ENCODE measurements at regions not wholly inside any gene's neighbourhood (a gene's known extent, or its start where the extent isn't known, plus 50 kb on each side); places are given as distances from the start of the nearest gene placed in this dataset.

DNA sequence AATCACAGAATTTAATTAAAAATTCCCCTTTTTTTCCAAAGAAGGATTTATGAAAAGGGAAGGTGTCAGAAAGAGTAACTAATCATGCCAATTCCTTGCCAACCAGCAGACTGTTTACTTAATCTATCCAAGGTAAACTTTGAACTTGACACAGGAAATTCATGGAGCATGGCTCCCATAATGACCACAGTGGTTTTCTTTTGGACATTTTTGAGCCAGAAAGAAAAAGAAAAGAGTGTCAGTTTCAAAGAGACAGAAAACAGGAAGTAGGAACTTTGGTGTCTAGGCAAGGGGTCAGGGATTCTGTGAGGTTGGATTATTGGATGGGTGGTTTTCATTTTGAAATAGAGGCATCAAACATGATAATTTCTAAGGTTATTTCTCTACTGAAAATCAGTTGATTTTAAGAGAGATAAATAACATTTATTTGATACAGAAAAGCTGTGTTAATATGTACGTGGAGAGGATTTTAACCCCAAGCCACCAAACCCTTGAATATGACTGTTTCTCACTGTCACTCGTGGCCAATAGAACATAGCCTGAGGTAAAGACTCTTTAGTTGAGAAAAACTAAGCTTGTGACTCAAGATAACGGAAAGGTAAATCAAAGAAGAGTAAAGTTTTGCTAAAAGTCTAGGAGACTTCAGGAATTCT is 196.1 kb downstream of the TTC6 start:
- TF ChIP-seq CTCF (conservative IDR thresholded peaks at IDR 0.05; ENCODE audit: control insufficient read depth, insufficient read depth, low read depth, low read length), result no peak
- H3K4me3 ChIP-seq (ENCODE audit: control insufficient read depth, low read depth, low read length), result no peak overlapping the region
- DNase-seq (ENCODE audit: low read depth), result no peak

DNA sequence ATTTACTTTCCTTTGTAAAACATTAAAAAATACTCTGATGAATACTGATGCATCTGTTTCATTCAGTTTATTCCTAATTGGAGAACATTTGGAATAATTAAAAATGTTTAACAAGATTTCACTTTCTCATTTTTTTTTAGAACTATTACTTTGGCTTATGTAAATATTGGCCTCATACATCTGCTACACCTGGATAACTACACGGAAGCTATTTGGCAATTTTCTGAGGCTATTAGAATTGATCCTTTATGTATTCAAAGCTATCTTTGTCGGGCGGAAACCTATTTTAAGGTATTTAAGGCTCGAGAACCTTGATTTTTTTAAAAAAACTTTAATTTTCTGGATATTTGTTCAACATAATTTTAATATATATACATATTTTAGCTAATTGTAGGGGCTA is 196.7 kb downstream of the TTC6 start:
- TF ChIP-seq CTCF (conservative IDR thresholded peaks at IDR 0.05; ENCODE audit: control insufficient read depth, insufficient read depth, low read depth, low read length), result no peak
- no peak for DNase-seq (ENCODE audit: low read depth)
- H3K4me3 ChIP-seq (ENCODE audit: control insufficient read depth, low read depth, low read length), result no peak overlapping the region

DNA sequence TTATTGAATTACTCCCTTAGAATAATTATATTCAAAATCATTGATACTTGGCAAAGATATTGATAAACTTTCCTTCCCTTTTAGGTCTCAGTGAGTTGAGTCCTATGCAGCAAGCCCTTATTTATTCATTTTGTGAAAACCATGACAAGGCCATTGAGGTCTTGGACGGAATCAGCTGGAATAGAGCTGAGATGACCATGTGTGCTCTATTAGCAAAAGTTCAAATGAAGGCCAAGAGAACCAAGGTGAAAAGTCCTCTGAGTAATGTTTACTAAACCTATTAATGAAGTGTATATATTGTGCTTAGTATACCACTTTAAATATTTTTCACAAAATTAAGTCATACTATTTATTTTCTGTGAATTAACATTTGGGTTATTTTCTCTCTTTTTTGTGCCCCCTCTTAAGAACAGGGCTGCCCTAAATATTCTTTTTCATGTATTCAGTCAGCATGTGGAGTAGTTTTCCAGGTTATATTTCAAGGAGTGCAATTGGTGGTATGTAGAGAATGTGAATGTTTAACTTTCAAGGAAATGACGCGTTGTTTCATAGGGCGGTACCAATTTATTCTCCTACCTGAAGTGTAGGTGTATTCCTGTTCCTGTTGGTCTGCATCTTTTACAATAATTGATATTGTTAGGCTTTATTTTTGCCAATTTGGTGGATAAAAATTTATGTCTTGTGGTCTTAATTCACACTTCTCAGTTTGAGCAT is 201.4 kb downstream of the TTC6 start:
- no peak for TF ChIP-seq CTCF (conservative IDR thresholded peaks at IDR 0.05; ENCODE audit: control insufficient read depth, insufficient read depth, low read depth, low read length)
- no peak for DNase-seq (ENCODE audit: low read depth)

GRCh38 chr14:37797675-37798074 is 202.2 kb downstream of the TTC6 start:
- TF ChIP-seq CTCF (conservative IDR thresholded peaks at IDR 0.05; ENCODE audit: control insufficient read depth, insufficient read depth, low read depth, low read length), result no peak
- no peak for DNase-seq (ENCODE audit: low read depth)

More for the DNA sequence above, 201.4 kb downstream of the TTC6 start:
- no peak overlapping the region for H3K4me3 ChIP-seq (ENCODE audit: control insufficient read depth, low read depth, low read length)

DNA sequence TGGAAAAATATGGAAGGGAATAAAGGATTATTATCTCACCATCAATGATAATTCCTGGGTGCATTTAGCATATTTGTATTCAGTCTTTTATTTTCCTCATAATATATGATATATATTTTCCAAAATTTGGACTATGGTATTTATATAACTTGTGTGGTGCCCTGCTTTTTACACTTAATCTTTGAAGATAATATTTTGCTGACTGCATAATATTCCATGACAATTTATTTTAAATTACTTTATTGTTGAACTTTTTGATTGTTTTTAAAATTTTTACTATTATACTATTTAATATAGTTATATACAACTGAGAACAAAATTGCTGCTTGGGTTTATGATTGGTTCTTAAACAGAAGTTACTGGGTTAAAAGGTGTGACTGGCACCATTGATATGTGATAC is 212.3 kb downstream of the TTC6 start:
- DNase-seq (ENCODE audit: low read depth), result no peak

More at GRCh38 chr14:37797675-37798074, 202.2 kb downstream of the TTC6 start:
- no peak overlapping the region for H3K4me3 ChIP-seq (ENCODE audit: control insufficient read depth, low read depth, low read length)

DNA sequence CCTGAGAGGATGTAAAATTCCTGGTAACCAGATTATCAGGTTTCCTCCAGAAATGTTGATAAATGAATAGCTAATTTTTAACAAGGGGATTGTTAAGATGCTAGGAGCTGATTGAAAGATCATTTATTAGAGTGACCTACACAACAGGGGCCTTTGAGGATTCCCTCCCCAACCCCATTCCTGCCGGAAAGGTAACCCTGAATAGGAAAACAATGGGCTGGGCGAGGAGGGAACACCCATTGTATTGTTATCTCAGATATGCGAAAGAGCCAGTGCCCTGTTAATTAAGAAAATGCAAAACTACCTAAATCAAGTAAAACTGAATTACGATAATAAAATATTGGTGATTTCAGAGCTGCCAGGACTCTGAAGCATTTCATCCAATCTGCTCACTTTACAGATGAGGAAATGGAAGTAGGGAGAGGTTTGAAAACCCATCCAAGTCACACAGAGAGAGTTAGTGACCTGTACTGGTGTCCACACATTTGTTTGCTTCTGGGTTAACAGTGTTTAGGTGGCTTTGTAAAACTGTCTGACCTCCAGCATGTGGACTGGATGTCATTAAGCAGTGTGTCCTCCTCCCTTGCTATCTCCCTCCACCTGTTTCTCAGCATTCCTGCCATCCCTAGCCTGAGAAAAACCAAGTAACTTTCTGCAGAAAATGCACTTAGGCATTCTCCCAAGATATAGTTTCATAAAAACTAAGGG is 214.8 kb downstream of the TTC6 start:
- no peak for TF ChIP-seq CTCF (conservative IDR thresholded peaks at IDR 0.05; ENCODE audit: control insufficient read depth, insufficient read depth, low read depth, low read length)
- H3K4me3 ChIP-seq (ENCODE audit: control insufficient read depth, low read depth, low read length), result no peak overlapping the region

More for the DNA sequence above, 212.3 kb downstream of the TTC6 start:
- TF ChIP-seq CTCF (conservative IDR thresholded peaks at IDR 0.05; ENCODE audit: control insufficient read depth, insufficient read depth, low read depth, low read length), result no peak
- H3K4me3 ChIP-seq (ENCODE audit: control insufficient read depth, low read depth, low read length), result no peak overlapping the region

More for the DNA sequence above, 214.8 kb downstream of the TTC6 start:
- no peak for DNase-seq (ENCODE audit: low read depth)
